ENCODE measurements at regions not wholly inside any gene's neighbourhood (a gene's known extent, or its start where the extent isn't known, plus 50 kb on each side); places are given as distances from the start of the nearest gene placed in this dataset.

GRCh38 chr4:136461533-136461932, 1070.8 kb downstream of the PCDH18 start:
- no peak for TF ChIP-seq POLR2A (IDR thresholded peaks at IDR 0.05)
- TF ChIP-seq EP300 (IDR thresholded peaks at IDR 0.05) = no peak
- no peak for TF ChIP-seq CTCF (IDR thresholded peaks at IDR 0.05)
